Esophagus squamous epithelium (tissue), 4 donors: ENCODE measurements at regions not wholly inside any gene's neighbourhood (a gene's known extent, or its start where the extent isn't known, plus 50 kb on each side); places are given as distances from the start of the nearest gene placed in this dataset.

Experiments
- POLR2A ChIP-seq, 4 donors: fragments of 450-650 bp; IDR thresholded peaks; one replicate each; pipeline ENCODE4 v1.6.1; 2017; ENCODE audit warnings: antibody characterized with exemption in 4 of 4, mild to moderate bottlenecking in 4 of 4, moderate library complexity in 3 of 4
- TF ChIP-seq, protein P1 (sequence below), 6 experiments: fragments of 450-650 bp in 4 of 6; fragments of 200-600 bp in 2 of 6; sonication (generic) in 2 of 6; IDR thresholded peaks; one replicate each; pipeline ENCODE4 v1.5.1; 2016 to 2019; ENCODE audit warnings: antibody characterized with exemption in 6 of 6, mild to moderate bottlenecking in 4 of 6, moderate library complexity in 4 of 6

DNA sequence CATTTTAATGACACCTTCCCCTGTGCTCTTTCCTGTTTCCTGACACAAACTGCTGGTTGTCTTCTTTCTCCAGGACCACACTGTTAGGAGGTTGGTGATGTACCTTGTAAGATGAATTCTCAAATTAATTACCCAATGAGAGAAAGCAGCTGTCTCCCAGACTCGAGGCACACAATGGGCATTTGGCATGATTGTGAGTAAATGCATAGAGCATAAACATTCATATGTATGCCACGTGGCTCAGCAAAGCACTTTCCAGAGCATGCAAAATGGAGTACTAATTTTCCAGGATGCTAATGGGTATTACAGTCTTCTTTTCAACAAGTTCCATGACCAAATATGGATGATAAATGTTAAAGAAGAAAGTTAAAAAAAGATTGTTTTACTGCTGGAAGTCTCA, 235.2 kb upstream of the KLHL29 start:
- TF ChIP-seq, protein P1, sequence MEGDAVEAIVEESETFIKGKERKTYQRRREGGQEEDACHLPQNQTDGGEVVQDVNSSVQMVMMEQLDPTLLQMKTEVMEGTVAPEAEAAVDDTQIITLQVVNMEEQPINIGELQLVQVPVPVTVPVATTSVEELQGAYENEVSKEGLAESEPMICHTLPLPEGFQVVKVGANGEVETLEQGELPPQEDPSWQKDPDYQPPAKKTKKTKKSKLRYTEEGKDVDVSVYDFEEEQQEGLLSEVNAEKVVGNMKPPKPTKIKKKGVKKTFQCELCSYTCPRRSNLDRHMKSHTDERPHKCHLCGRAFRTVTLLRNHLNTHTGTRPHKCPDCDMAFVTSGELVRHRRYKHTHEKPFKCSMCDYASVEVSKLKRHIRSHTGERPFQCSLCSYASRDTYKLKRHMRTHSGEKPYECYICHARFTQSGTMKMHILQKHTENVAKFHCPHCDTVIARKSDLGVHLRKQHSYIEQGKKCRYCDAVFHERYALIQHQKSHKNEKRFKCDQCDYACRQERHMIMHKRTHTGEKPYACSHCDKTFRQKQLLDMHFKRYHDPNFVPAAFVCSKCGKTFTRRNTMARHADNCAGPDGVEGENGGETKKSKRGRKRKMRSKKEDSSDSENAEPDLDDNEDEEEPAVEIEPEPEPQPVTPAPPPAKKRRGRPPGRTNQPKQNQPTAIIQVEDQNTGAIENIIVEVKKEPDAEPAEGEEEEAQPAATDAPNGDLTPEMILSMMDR (IDR thresholded peaks at IDR 0.05) = no peak
- TF ChIP-seq POLR2A (IDR thresholded peaks at IDR 0.05) = no peak
